Astrocyte of the cerebellum (primary cell): ENCODE measurements at regions not wholly inside any gene's neighbourhood (a gene's known extent, or its start where the extent isn't known, plus 50 kb on each side); places are given as distances from the start of the nearest gene placed in this dataset.
"Not testable (repeated sequence)": the region's sequence is repeated elsewhere in the genome, so short reads cannot be mapped to it uniquely, and the experiment has no call there.

Experiments
- DNase-seq: peaks from one replicate; pipeline ENCODE4 v3.0.0-alpha.2; 2011; ENCODE audit warnings: low read depth
- H3K4me3 ChIP-seq: 2 replicates; pipeline ENCODE4 v1.5.1; 2011; ENCODE audit warnings: mild to moderate bottlenecking, low read depth, low read length, moderate library complexity
- in situ Hi-C: cut with HindIII; loops from 2 replicates; pipeline ENCODE4 v1.10.0; 2017; ENCODE audit warnings: low sequenced_read_pairs
- TF ChIP-seq, protein P1 (sequence below): IDR thresholded peaks from 2 replicates; pipeline ENCODE4 v1.5.1; 2012; ENCODE audit warnings: low read length, low read depth, moderate library complexity, mild to moderate bottlenecking; ENCODE audit errors: missing control alignments

- no peak for DNase-seq
- in situ Hi-C loops, result no loop called here
- H3K4me3 ChIP-seq, result no peak overlapping the region
- TF ChIP-seq, protein P1, sequence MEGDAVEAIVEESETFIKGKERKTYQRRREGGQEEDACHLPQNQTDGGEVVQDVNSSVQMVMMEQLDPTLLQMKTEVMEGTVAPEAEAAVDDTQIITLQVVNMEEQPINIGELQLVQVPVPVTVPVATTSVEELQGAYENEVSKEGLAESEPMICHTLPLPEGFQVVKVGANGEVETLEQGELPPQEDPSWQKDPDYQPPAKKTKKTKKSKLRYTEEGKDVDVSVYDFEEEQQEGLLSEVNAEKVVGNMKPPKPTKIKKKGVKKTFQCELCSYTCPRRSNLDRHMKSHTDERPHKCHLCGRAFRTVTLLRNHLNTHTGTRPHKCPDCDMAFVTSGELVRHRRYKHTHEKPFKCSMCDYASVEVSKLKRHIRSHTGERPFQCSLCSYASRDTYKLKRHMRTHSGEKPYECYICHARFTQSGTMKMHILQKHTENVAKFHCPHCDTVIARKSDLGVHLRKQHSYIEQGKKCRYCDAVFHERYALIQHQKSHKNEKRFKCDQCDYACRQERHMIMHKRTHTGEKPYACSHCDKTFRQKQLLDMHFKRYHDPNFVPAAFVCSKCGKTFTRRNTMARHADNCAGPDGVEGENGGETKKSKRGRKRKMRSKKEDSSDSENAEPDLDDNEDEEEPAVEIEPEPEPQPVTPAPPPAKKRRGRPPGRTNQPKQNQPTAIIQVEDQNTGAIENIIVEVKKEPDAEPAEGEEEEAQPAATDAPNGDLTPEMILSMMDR, result no peak
Measured at GRCh38 chr14:106024983-106025604, 498.7 kb downstream of the TMEM121 start.

GRCh38 chr14:106026026-106026425 lies 499.6 kb downstream of the TMEM121 start:
- in situ Hi-C loops, result no loop called here
- no peak overlapping the region for H3K4me3 ChIP-seq
- TF ChIP-seq, protein P1, result no peak
- DNase-seq, result no peak

GRCh38 chr14:106027759-106028158 lies 501.4 kb downstream of the TMEM121 start:
- H3K4me3 ChIP-seq, in situ Hi-C loops, DNase-seq: not testable (repeated sequence)

- in situ Hi-C loops, result no loop called here
- H3K4me3 ChIP-seq, result no peak overlapping the region
- DNase-seq, result no peak
- TF ChIP-seq, protein P1, result no peak
Measured at GRCh38 chr14:106029959-106030358, 503.6 kb downstream of the TMEM121 start.

DNA sequence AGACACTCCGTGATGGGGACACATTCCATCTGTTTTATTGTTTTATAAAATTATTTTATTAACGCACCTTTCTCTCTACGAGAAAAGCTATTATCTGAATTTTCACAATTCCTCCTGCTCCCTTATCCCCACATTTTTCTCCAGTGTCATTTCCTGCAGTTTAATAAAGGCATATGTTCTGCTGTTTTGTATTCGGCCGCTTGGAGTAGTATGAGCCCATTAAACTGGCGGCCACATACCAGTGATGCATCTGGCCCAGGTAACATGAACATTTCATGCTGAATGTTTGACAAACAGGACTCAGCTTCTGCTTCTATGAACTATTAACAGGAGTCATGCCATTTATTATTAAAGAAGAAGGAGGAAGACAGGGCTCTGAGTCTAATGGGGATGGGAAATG lies 511.0 kb downstream of the TMEM121 start:
- in situ Hi-C loops, result no loop called here
- no peak overlapping the region for H3K4me3 ChIP-seq
- TF ChIP-seq, protein P1, result no peak
- no peak for DNase-seq

GRCh38 chr14:106038263-106038662 lies 511.9 kb downstream of the TMEM121 start:
- no peak overlapping the region for H3K4me3 ChIP-seq
- DNase-seq, result no peak
- TF ChIP-seq, protein P1, result no peak
- in situ Hi-C loops, result no loop called here

GRCh38 chr14:106039400-106039799 lies 513.0 kb downstream of the TMEM121 start:
- TF ChIP-seq, protein P1, result no peak
- H3K4me3 ChIP-seq, result no peak overlapping the region
- no peak for DNase-seq
- in situ Hi-C loops, result no loop called here
